Stimulated activated CD8-positive, alpha-beta memory T cell treated with anti-CD3 and anti-CD28 coated beads, Interleukin-4, amount 100 ng/mL, for 24 hours (primary cell): ENCODE measurements at regions not wholly inside any gene's neighbourhood (a gene's known extent, or its start where the extent isn't known, plus 50 kb on each side); places are given as distances from the start of the nearest gene placed in this dataset.

Source experiments
- DNase-seq: peaks from one replicate; pipeline ENCODE4 v3.0.0-alpha.2; 2020; ENCODE audit warnings: low read depth

GRCh38 chr13:91139232-91139631, 208.3 kb upstream of the MIR17HG start:
- no peak for DNase-seq

- DNase-seq: no peak
Observed at GRCh38 chr13:91141543-91142061, 205.9 kb upstream of the MIR17HG start.

GRCh38 chr13:91142572-91142971, 204.9 kb upstream of the MIR17HG start:
- DNase-seq: no peak

- DNase-seq: no peak
Observed at GRCh38 chr13:91144054-91144453, 203.4 kb upstream of the MIR17HG start.

- no peak for DNase-seq
Observed at GRCh38 chr13:91144486-91144885, 203.0 kb upstream of the MIR17HG start.

GRCh38 chr13:91145571-91146205, 201.8 kb upstream of the MIR17HG start:
- no peak for DNase-seq

- no peak for DNase-seq
Observed at GRCh38 chr13:91146601-91147000, 200.9 kb upstream of the MIR17HG start.

GRCh38 chr13:91148098-91148497, 199.4 kb upstream of the MIR17HG start:
- no peak for DNase-seq

GRCh38 chr13:91151921-91152320, 195.6 kb upstream of the MIR17HG start:
- DNase-seq: no peak

- DNase-seq: no peak
Observed at GRCh38 chr13:91153372-91153771, 194.1 kb upstream of the MIR17HG start.

- no peak for DNase-seq
Observed at GRCh38 chr13:91154558-91155353, 192.7 kb upstream of the MIR17HG start.

GRCh38 chr13:91155512-91156114, 191.9 kb upstream of the MIR17HG start:
- DNase-seq: no peak

GRCh38 chr13:91157273-91158016, 190.0 kb upstream of the MIR17HG start:
- DNase-seq: no peak

- DNase-seq: no peak
Observed at GRCh38 chr13:91158017-91158395, 189.5 kb upstream of the MIR17HG start.

GRCh38 chr13:91162180-91162579, 185.3 kb upstream of the MIR17HG start:
- no peak for DNase-seq

GRCh38 chr13:91162589-91162988, 184.9 kb upstream of the MIR17HG start:
- DNase-seq: no peak

- DNase-seq: no peak
Observed at GRCh38 chr13:91165758-91166157, 181.7 kb upstream of the MIR17HG start.

- no peak for DNase-seq
Observed at GRCh38 chr13:91166714-91167511, 180.6 kb upstream of the MIR17HG start.

GRCh38 chr13:91167706-91168385, 179.6 kb upstream of the MIR17HG start:
- DNase-seq: no peak

- no peak for DNase-seq
Observed at GRCh38 chr13:91168386-91168711, 179.1 kb upstream of the MIR17HG start.
